GM12878 (cell line): ENCODE measurements at regions not wholly inside any gene's neighbourhood (a gene's known extent, or its start where the extent isn't known, plus 50 kb on each side); places are given as distances from the start of the nearest gene placed in this dataset.

Experiments
- ATAC-seq: fragments of 200-7000 bp; cut with Tn5 transposase; 3 replicates; pipeline ENCODE4 v1.9.1; 2020; ENCODE audit warnings: mild to moderate bottlenecking, moderate library complexity
- BruUV-seq: library from RNA; stranded (reverse); fragments of 400-500 nt; replicated peaks from 2 replicates; lab custom pipeline; 2021; lab: Mats Ljungman, UMichigan
- CTCF ChIA-PET: fragments of 300-600 bp; sonication (Branson Sonifier 250); formaldehyde crosslinking; extraction: SDS; loops from one replicate; lab custom pipeline; 2021; ENCODE audit warnings: inconsistent platforms; lab: Yijun Ruan, JAX
- POLR2A ChIA-PET: fragments of 350-600 bp; formaldehyde crosslinking; extraction: SDS; loops from one replicate; lab custom pipeline; 2021; ENCODE audit warnings: inconsistent platforms; lab: Charles Lee
- RAD21 ChIA-PET: fragments of 300-600 bp; sonication (Branson Sonifier 250); formaldehyde crosslinking; loops from one replicate; lab custom pipeline; 2023; ENCODE audit warnings: antibody characterized with exemption; ENCODE audit not compliant: unreplicated experiment; lab: Charles Lee
- SMC1A ChIA-PET: fragments of 300-600 bp; sonication (Branson Sonifier 250); formaldehyde crosslinking; loops from one replicate; lab custom pipeline; 2023; ENCODE audit not compliant: unreplicated experiment, uncharacterized antibody; lab: Charles Lee
- DNase-seq: peaks from one replicate; pipeline ENCODE4 v3.0.0-alpha.2; 2011; ENCODE audit warnings: low read depth, low spot score
- FAIRE-seq: peaks from 3 replicates; lab custom pipeline; 2011; peaks lifted over from hg19 to GRCh38; lab: Jason Lieb, UNC
- H2AFZ ChIP-seq: 2 replicates; pipeline ENCODE4 v1.6.0; 2011; ENCODE audit warnings: low read depth, low read length, control low read depth; ENCODE audit not compliant: control insufficient read depth
- H3K27ac ChIP-seq: 2 replicates; pipeline ENCODE4 v1.5.1; 2011; ENCODE audit warnings: control low read depth; ENCODE audit not compliant: control insufficient read depth, insufficient read depth
- H3K27me3 ChIP-seq, 2 experiments: replicated peaks in 1 of 2; 2 replicates each; pipeline versions ENCODE4 v1.6.0 to v1.6.1; 2011; ENCODE audit warnings: low read length in 1 of 2; ENCODE audit not compliant: control insufficient read depth in 2 of 2, insufficient read depth in 2 of 2
- H3K36me3 ChIP-seq, 2 experiments: 2 replicates each; pipeline ENCODE4 v1.5.1; 2011; ENCODE audit warnings: low read length in 1 of 2; ENCODE audit not compliant: control insufficient read depth in 2 of 2, insufficient read depth in 2 of 2
- H3K4me1 ChIP-seq: 2 replicates; pipeline ENCODE4 v1.6.1; 2011; ENCODE audit warnings: mild to moderate bottlenecking, low read length, moderate library complexity, mixed read lengths; ENCODE audit not compliant: control insufficient read depth, insufficient read depth
- H3K4me2 ChIP-seq: 2 replicates; pipeline ENCODE4 v1.6.0; 2011; ENCODE audit warnings: control low read depth; ENCODE audit not compliant: control insufficient read depth, insufficient read depth
- H3K4me3 ChIP-seq: fragments of 200-600 bp; sonication (generic); 2 replicates; pipeline ENCODE4 v1.5.1; 2016
- H3K79me2 ChIP-seq: 2 replicates; pipeline ENCODE4 v1.6.0; 2011; ENCODE audit warnings: low read length; ENCODE audit not compliant: control insufficient read depth, insufficient read depth
- H3K9ac ChIP-seq: 2 replicates; pipeline ENCODE4 v1.8.0; 2011; ENCODE audit warnings: low read length, control low read depth, mixed read lengths; ENCODE audit not compliant: control insufficient read depth, insufficient read depth
- H3K9me3 ChIP-seq: replicated peaks from 3 replicates; pipeline ENCODE4 v1.5.1; 2011; ENCODE audit warnings: mild to moderate bottlenecking, low read length; ENCODE audit not compliant: control insufficient read depth, insufficient read depth
- H4K20me1 ChIP-seq: 2 replicates; pipeline ENCODE4 v1.6.0; 2011; ENCODE audit not compliant: control insufficient read depth, insufficient read depth
- CREB1 ChIP-seq: IDR thresholded peaks from 2 replicates; pipeline ENCODE4 v1.6.1; 2012; ENCODE audit warnings: low read depth, mild to moderate bottlenecking, inconsistent platforms
- DPF2 ChIP-seq: fragments of 450-650 bp; IDR thresholded peaks from 2 replicates; pipeline ENCODE4 v1.6.1; 2017; ENCODE audit warnings: mild to moderate bottlenecking
- HSF1 ChIP-seq: fragments of 150-350 bp; IDR thresholded peaks from 2 replicates; pipeline ENCODE4 v1.6.1; 2014; ENCODE audit warnings: mild to moderate bottlenecking, low read depth, low read length
- PAX5 ChIP-seq: IDR thresholded peaks from 2 replicates; pipeline ENCODE4 v1.6.1; 2011; ENCODE audit warnings: low read depth, low read length, borderline replicate concordance
- RB1 ChIP-seq: fragments of 450-650 bp; formaldehyde crosslinking; IDR thresholded peaks from 2 replicates; pipeline ENCODE4 v1.6.1; 2017; ENCODE audit warnings: mild to moderate bottlenecking, borderline replicate concordance
- SREBF1 ChIP-seq: IDR thresholded peaks from 2 replicates; pipeline ENCODE4 v1.6.1; 2012; ENCODE audit warnings: mild to moderate bottlenecking, low read length
- TCF3 ChIP-seq: IDR thresholded peaks from 2 replicates; pipeline ENCODE4 v1.6.1; 2012; ENCODE audit warnings: low read depth, mild to moderate bottlenecking, low read length, borderline replicate concordance; ENCODE audit not compliant: insufficient read depth
- USF1 ChIP-seq: IDR thresholded peaks from 2 replicates; pipeline ENCODE4 v1.6.1; 2011; ENCODE audit warnings: borderline replicate concordance, low read depth, mild to moderate bottlenecking, moderate library complexity, mixed read lengths, low read length; ENCODE audit not compliant: insufficient read depth; ENCODE audit errors: extremely low read length
- YBX1 ChIP-seq: fragments of 450-650 bp; IDR thresholded peaks from 2 replicates; pipeline ENCODE4 v1.6.1; 2016; ENCODE audit warnings: antibody characterized with exemption
- ZBTB4 ChIP-seq: fragments of 450-650 bp; formaldehyde crosslinking; IDR thresholded peaks from 2 replicates; pipeline ENCODE4 v1.4.0; 2022; ENCODE audit warnings: mild to moderate bottlenecking, moderate library complexity
- WGBS: methylation state at CpG from one replicate; pipeline ENCODE4 v1.1.6; 2016; ENCODE audit warnings: low lambda C conversion rate; ENCODE audit not compliant: insufficient replicate concordance, insufficient coverage; ENCODE audit errors: missing lambda C conversion rate; 5-methylcytosine and 5-hydroxymethylcytosine counted together
- in situ Hi-C: fragments of 300-500 bp; cut with MboI; formaldehyde crosslinking; loops from 9 replicates; pipeline ENCODE4 v1.14.3; 2018; ENCODE audit warnings: mixed read lengths
- intact Hi-C: fragments of 100-400 bp; cut with micrococcal nuclease; formaldehyde crosslinking; loops from one replicate; pipeline ENCODE4 v1.14.2; 2022; ENCODE audit not compliant: unreplicated experiment

GRCh38 chr4:24260133-24260715 is 324.1 kb downstream of the DHX15 start:
- Histone ChIP-seq H4K20me1 (no peaks in the 10 kb centered on the region), H2AFZ (no peak overlapping the region), H3K27ac (no peak overlapping the region), H3K79me2 (no peaks in the 10 kb centered on the region), H3K9me3 (no peaks in the 10 kb centered on the region), H3K27me3 (no peaks in the 10 kb centered on the region; a peak in 1 of 4 replicates), H3K9ac (no peak overlapping the region), H3K4me3 (no peak overlapping the region), H3K4me2 (no peak overlapping the region), H3K4me1 (no peaks in the 10 kb centered on the region), H3K36me3 (no peaks in the 10 kb centered on the region)
- no peak for TF ChIP-seq CREB1
- TF ChIP-seq PAX5 = no peak
- TF ChIP-seq ZBTB4 (CRISPR knock-in tag) = no peak
- RAD21 ChIA-PET = no interaction called here
- CTCF ChIA-PET = no interaction called here
- in situ Hi-C loops (no loop called here), intact Hi-C loops (no loop called here)
- FAIRE-seq (no peak), DNase-seq (no peak), ATAC-seq (no peak)
- 21% methylated on average over 8 of the region's 8 CpGs for WGBS
- SMC1A ChIA-PET = interaction anchor here (0.8 kb wide), 1 partner anchor 86 kb away, joined by 3 read pairs; no protein-coding TSS in a partner anchor
- POLR2A ChIA-PET = no interaction called here
- BruUV-seq = no TSS peak

GRCh38 chr4:24256547-24256946 is 327.8 kb downstream of the DHX15 start:
- intact Hi-C loops = no loop called here
- Histone ChIP-seq H4K20me1 (no peaks in the 10 kb centered on the region), H3K4me1 (no peaks in the 10 kb centered on the region), H3K27me3 (no peaks in the 10 kb centered on the region), H3K4me3 (no peak overlapping the region), H3K4me2 (no peak overlapping the region), H3K27ac (no peak overlapping the region), H2AFZ (no peak overlapping the region), H3K36me3 (no peaks in the 10 kb centered on the region), H3K9ac (no peak overlapping the region), H3K79me2 (no peaks in the 10 kb centered on the region), H3K9me3 (no peaks in the 10 kb centered on the region)
- CTCF ChIA-PET = no interaction called here
- WGBS = 4% methylated on average over 5 of the region's 5 CpGs
- DNase-seq (no peak), FAIRE-seq (no peak), ATAC-seq (no peak)
- RAD21 ChIA-PET = no interaction called here
- SMC1A ChIA-PET = no interaction called here
- in situ Hi-C loops = no loop called here
- POLR2A ChIA-PET = no interaction called here
- BruUV-seq = no TSS peak
- TF ChIP-seq RB1 = no peak
- TF ChIP-seq DPF2 = no peak
- TF ChIP-seq TCF3 = no peak
- no peak for TF ChIP-seq YBX1
- TF ChIP-seq HSF1 = no peak
- no peak for TF ChIP-seq USF1
- no peak for TF ChIP-seq SREBF1
